ENCODE measurements at regions not wholly inside any gene's neighbourhood (a gene's known extent, or its start where the extent isn't known, plus 50 kb on each side); places are given as distances from the start of the nearest gene placed in this dataset.

DNA sequence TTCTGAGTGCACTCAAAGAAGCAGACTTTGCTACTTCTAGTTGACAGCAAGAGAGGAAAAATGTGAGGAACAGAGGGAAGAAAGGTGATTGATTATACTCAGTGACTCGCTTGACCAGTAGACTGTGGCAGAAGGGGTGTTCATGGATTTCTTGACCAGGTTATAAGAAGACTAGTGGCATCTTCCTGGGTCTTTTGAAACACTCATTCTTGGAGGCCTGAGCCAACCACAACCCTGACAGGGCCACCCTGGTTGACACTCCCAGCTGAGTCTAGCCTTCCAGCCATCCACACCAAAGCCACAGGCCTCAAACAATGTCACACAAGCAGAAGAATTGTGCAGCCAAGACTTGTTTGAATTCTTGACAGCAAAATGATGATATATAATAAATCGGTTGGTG is 366.3 kb downstream of the SS18 start:
- TF ChIP-seq CTCF (IDR thresholded peaks at IDR 0.05) = no peak
- Mint-ChIP-seq H3K4me1 (ENCODE audit: low read depth) (no peaks in the 10 kb centered on the region), H3K27me3 (ENCODE audit: insufficient read depth) (no peaks in the 10 kb centered on the region), H3K36me3 (ENCODE audit: low read depth) (no peaks in the 10 kb centered on the region), H3K9me3 (no peaks in the 10 kb centered on the region), H3K4me3 (no peak overlapping the region), H3K27ac (no peak overlapping the region)
- no peak for DNase-seq

GRCh38 chr18:25713103-25713502 is 361.1 kb upstream of the ZNF521 start:
- no peaks in the 10 kb centered on the region for H3K9me3 Mint-ChIP-seq
- TF ChIP-seq CTCF (IDR thresholded peaks at IDR 0.05) = no peak
- H3K27me3 Mint-ChIP-seq (ENCODE audit: insufficient read depth) = peaks cover 12% of the 10 kb centered on the region
- no peak for DNase-seq
- no peaks in the 10 kb centered on the region for H3K4me1 Mint-ChIP-seq (ENCODE audit: low read depth)
- no peaks in the 10 kb centered on the region for H3K36me3 Mint-ChIP-seq (ENCODE audit: low read depth)
- no peak overlapping the region for H3K27ac Mint-ChIP-seq
- no peak overlapping the region for H3K4me3 Mint-ChIP-seq

DNA sequence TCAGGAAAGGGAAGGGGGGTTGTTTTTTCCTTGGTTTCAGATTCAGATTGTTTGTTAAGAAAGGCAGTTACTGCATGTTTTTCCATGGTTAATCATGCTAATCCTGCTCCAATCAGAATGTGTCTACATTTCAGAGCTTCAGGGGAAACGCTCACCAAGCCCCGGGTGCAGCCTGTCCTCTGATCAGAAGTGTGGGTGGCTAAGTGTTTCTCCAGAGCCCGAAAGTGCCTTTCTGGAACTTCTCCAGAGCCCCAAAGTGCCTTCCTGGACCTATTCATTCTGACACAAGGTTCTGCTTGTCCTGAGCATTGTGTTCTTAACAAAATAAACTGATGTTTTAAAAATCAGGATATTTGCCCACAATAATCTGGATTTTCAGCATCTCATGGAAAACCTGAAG is 359.0 kb upstream of the ZNF521 start:
- Mint-ChIP-seq H3K27ac (no peak overlapping the region), H3K4me3 (no peak overlapping the region), H3K27me3 (ENCODE audit: insufficient read depth) (peaks cover 13% of the 10 kb centered on the region), H3K4me1 (ENCODE audit: low read depth) (no peaks in the 10 kb centered on the region), H3K9me3 (no peaks in the 10 kb centered on the region), H3K36me3 (ENCODE audit: low read depth) (no peaks in the 10 kb centered on the region)
- no peak for DNase-seq
- no peak for TF ChIP-seq CTCF (IDR thresholded peaks at IDR 0.05)

GRCh38 chr18:25705650-25706049 is 353.7 kb upstream of the ZNF521 start:
- Mint-ChIP-seq H3K27me3 (ENCODE audit: insufficient read depth) (peaks cover 6% of the 10 kb centered on the region; the same call in 1 of the 2 replicates), H3K4me1 (ENCODE audit: low read depth) (no peaks in the 10 kb centered on the region), H3K9me3 (no peaks in the 10 kb centered on the region), H3K4me3 (no peak overlapping the region), H3K36me3 (ENCODE audit: low read depth) (no peaks in the 10 kb centered on the region), H3K27ac (no peak overlapping the region)
- no peak for DNase-seq
- TF ChIP-seq CTCF (IDR thresholded peaks at IDR 0.05) = no peak

DNA sequence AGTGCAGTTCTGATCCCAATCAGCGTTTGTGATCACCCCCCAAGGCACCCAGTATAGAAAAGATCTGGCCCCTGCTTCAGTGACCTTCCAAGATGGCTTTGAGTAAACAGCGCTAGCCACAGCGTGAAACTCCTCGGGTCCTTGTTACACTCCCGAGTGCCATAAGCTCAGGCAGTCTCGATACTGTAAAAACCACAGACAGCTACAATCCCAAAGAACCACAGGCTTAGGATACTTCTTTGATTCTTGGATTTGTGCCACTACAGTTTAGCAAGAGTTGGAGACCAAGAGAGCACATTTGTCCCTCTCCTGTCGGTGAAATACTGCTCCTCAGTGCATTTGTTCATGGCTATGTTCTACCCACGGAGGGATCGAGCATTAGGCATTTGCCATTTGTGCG is 352.5 kb upstream of the ZNF521 start:
- Mint-ChIP-seq H3K36me3 (ENCODE audit: low read depth) (no peaks in the 10 kb centered on the region), H3K9me3 (no peaks in the 10 kb centered on the region)

More for the DNA sequence above, 352.5 kb upstream of the ZNF521 start:
- H3K4me1 Mint-ChIP-seq (ENCODE audit: low read depth) = no peaks in the 10 kb centered on the region
- no peak for TF ChIP-seq CTCF (IDR thresholded peaks at IDR 0.05)
- no peak for DNase-seq
- no peak overlapping the region for H3K4me3 Mint-ChIP-seq
- peaks cover 6% of the 10 kb centered on the region; the same call in 1 of the 2 replicates for H3K27me3 Mint-ChIP-seq (ENCODE audit: insufficient read depth)
- H3K27ac Mint-ChIP-seq = no peak overlapping the region
